Esophagus muscularis mucosa (tissue), 4 donors: ENCODE measurements at regions not wholly inside any gene's neighbourhood (a gene's known extent, or its start where the extent isn't known, plus 50 kb on each side); places are given as distances from the start of the nearest gene placed in this dataset.

Experiments
- DNase-seq: peaks from one replicate; pipeline ENCODE4 v3.0.0-alpha.2; 2017; ENCODE audit errors: extremely low spot score
- H3K27ac ChIP-seq, 4 donors: fragments of 200-600 bp; sonication (generic); replicated peaks in 1 of 4; 1 replicate in 3 of 4; 2 replicates in 1 of 4; pipeline ENCODE4 v1.5.1; 2016 to 2019; ENCODE audit warnings: mild to moderate bottlenecking in 1 of 4
- H3K27me3 ChIP-seq, 4 donors: fragments of 200-600 bp; sonication (generic); one replicate each; pipeline versions ENCODE4 v1.5.1 to v1.6.0; 2016 to 2019
- H3K36me3 ChIP-seq, 4 donors: fragments of 200-600 bp; sonication (generic); one replicate each; pipeline ENCODE4 v1.5.1; 2016 to 2019
- H3K4me1 ChIP-seq, 4 donors: fragments of 200-600 bp; sonication (generic); one replicate each; pipeline ENCODE4 v1.5.1; 2016 to 2019
- H3K4me3 ChIP-seq, 4 donors: fragments of 200-600 bp; sonication (generic); 1 replicate in 2 of 4; 2 replicates in 2 of 4; pipeline ENCODE4 v1.5.1; 2016 to 2019; ENCODE audit warnings: mild to moderate bottlenecking in 4 of 4, moderate library complexity in 1 of 4
- H3K9me3 ChIP-seq, 4 donors: fragments of 200-600 bp; sonication (generic); 1 replicate in 3 of 4; 2 replicates in 1 of 4; pipeline ENCODE4 v1.5.1; 2016 to 2019
- CTCF ChIP-seq, 3 experiments: fragments of 200-600 bp in 2 of 3; fragments of 450-650 bp in 1 of 3; sonication (generic) in 2 of 3; IDR thresholded peaks; one replicate each; pipeline ENCODE4 v1.5.1; 2017 to 2019; ENCODE audit warnings: antibody characterized with exemption in 3 of 3, mild to moderate bottlenecking in 2 of 3, moderate library complexity in 1 of 3
- EP300 ChIP-seq: sonication (generic); formaldehyde crosslinking; IDR thresholded peaks from one replicate; pipeline ENCODE4 v1.6.1; 2017; ENCODE audit warnings: antibody characterized with exemption
- POLR2A ChIP-seq: fragments of 450-650 bp; IDR thresholded peaks from one replicate; pipeline ENCODE4 v1.6.1; 2017; ENCODE audit warnings: antibody characterized with exemption, moderate library complexity, mild to moderate bottlenecking, low read depth
- POLR2AphosphoS5 ChIP-seq, 2 donors: sonication (generic); formaldehyde crosslinking; IDR thresholded peaks; one replicate each; pipeline ENCODE4 v1.6.1; 2017; ENCODE audit warnings: antibody characterized with exemption in 2 of 2
- WGBS: methylation state at CpG from one replicate; pipeline ENCODE4 v1.1.5; 2018; 5-methylcytosine and 5-hydroxymethylcytosine counted together
- intact Hi-C: fragments of 100-400 bp; cut with DNase I; formaldehyde crosslinking; loops from one replicate; pipeline ENCODE4 v1.15.1; 2023

GRCh38 chr6:2404211-2404929, 159.0 kb upstream of the GMDS start:
- H3K4me1 ChIP-seq, result no peaks in the 10 kb centered on the region
- H3K4me3 ChIP-seq, result no peak overlapping the region
- TF ChIP-seq CTCF (IDR thresholded peaks at IDR 0.05) (no peak), POLR2AphosphoS5 (IDR thresholded peaks at IDR 0.05) (no peak), POLR2A (no peak), EP300 (no peak)
- H3K27ac ChIP-seq, result no peak overlapping the region
- H3K36me3 ChIP-seq, result peaks cover 0 to 16% (median 6%) of the 10 kb centered on the region in 4 donors
- peaks cover 0 to 6% (median 2%) of the 10 kb centered on the region in 4 donors for H3K9me3 ChIP-seq
- intact Hi-C loops, result no loop called here
- DNase-seq, result no peak
- H3K27me3 ChIP-seq, result no peaks in the 10 kb centered on the region
- WGBS, result 93% methylated on average over 6 of the region's 6 CpGs

- Histone ChIP-seq H3K4me3 (no peak overlapping the region), H3K9me3 (peaks cover 0 to 6% (median 2%) of the 10 kb centered on the region in 4 donors), H3K4me1 (no peaks in the 10 kb centered on the region), H3K27me3 (no peaks in the 10 kb centered on the region), H3K36me3 (peaks cover 0 to 25% (median 10%) of the 10 kb centered on the region in 4 donors), H3K27ac (no peak overlapping the region)
- TF ChIP-seq CTCF (IDR thresholded peaks at IDR 0.05) (no peak), POLR2A (no peak), POLR2AphosphoS5 (IDR thresholded peaks at IDR 0.05) (no peak), EP300 (no peak)
- WGBS, result 89% methylated on average over 4 of the region's 4 CpGs
- DNase-seq, result no peak
- intact Hi-C loops, result no loop called here
Observed at GRCh38 chr6:2403546-2403945, 158.1 kb upstream of the GMDS start.

GRCh38 chr6:2396846-2397630, 151.6 kb upstream of the GMDS start:
- no peak for DNase-seq
- WGBS, result 57% methylated on average over 10 of the region's 15 CpGs
- Histone ChIP-seq H3K4me3 (no peak overlapping the region), H3K4me1 (peaks cover 3 to 9% (median 9%) of the 10 kb centered on the region in 4 donors), H3K9me3 (peaks cover 0 to 6% (median 2%) of the 10 kb centered on the region in 4 donors), H3K36me3 (peaks cover 0 to 24% (median 11%) of the 10 kb centered on the region in 4 donors), H3K27me3 (no peaks in the 10 kb centered on the region), H3K27ac (no peak overlapping the region)
- TF ChIP-seq CTCF (IDR thresholded peaks at IDR 0.05) (no peak), POLR2A (no peak), POLR2AphosphoS5 (IDR thresholded peaks at IDR 0.05) (no peak), EP300 (no peak)
- intact Hi-C loops, result no loop called here

GRCh38 chr6:2396042-2396657, 150.7 kb upstream of the GMDS start:
- WGBS, result 86% methylated on average over 6 of the region's 6 CpGs
- DNase-seq, result no peak
- no peak overlapping the region for H3K27ac ChIP-seq
- H3K4me3 ChIP-seq, result no peak overlapping the region
- H3K27me3 ChIP-seq, result no peaks in the 10 kb centered on the region
- peaks cover 0 to 24% (median 11%) of the 10 kb centered on the region in 4 donors for H3K36me3 ChIP-seq
- TF ChIP-seq CTCF (IDR thresholded peaks at IDR 0.05), result no peak
- TF ChIP-seq EP300, result no peak
- no peak for TF ChIP-seq POLR2A
- no peak for TF ChIP-seq POLR2AphosphoS5 (IDR thresholded peaks at IDR 0.05)
- intact Hi-C loops, result no loop called here
- H3K9me3 ChIP-seq, result peaks cover 0 to 6% (median 2%) of the 10 kb centered on the region in 4 donors
- peaks cover 3 to 9% (median 9%) of the 10 kb centered on the region in 4 donors for H3K4me1 ChIP-seq
